IMR-90 (cell line): ENCODE measurements at regions not wholly inside any gene's neighbourhood (a gene's known extent, or its start where the extent isn't known, plus 50 kb on each side); places are given as distances from the start of the nearest gene placed in this dataset.

ENCODE experiments used
- ATAC-seq: fragments of 200-7000 bp; cut with Tn5 transposase; 2 replicates; pipeline ENCODE4 v1.9.1; 2020; ENCODE audit warnings: low read depth, mild to moderate bottlenecking, moderate library complexity
- BruUV-seq: library from RNA; stranded (reverse); fragments of 400-500 nt; replicated peaks from 2 replicates; lab custom pipeline; 2021; lab: Mats Ljungman, UMichigan
- CTCF ChIA-PET: fragments of 300-600 bp; formaldehyde crosslinking; extraction: SDS; loops from one replicate; lab custom pipeline; 2021; ENCODE audit warnings: antibody characterized with exemption; lab: Yijun Ruan, JAX
- POLR2A ChIA-PET: fragments of 300-600 bp; sonication (Branson Sonifier 250); formaldehyde crosslinking; loops from one replicate; lab custom pipeline; 2022; ENCODE audit warnings: antibody characterized with exemption; ENCODE audit not compliant: unreplicated experiment; lab: Charles Lee
- DNase-seq: peaks from one replicate; pipeline ENCODE4 v3.0.0; 2013
- H2AFZ ChIP-seq: replicated peaks from 2 replicates; pipeline ENCODE3; 2013; ENCODE audit warnings: low read length, mild to moderate bottlenecking; ENCODE audit not compliant: poor library complexity
- H2AK5ac ChIP-seq: 2 replicates; pipeline ENCODE4 v1.6.1; 2013; ENCODE audit warnings: low read depth, low read length, inconsistent platforms
- H2AK9ac ChIP-seq: replicated peaks from 2 replicates; pipeline ENCODE3; 2013; ENCODE audit warnings: mild to moderate bottlenecking, low read depth, low read length, moderate library complexity; ENCODE audit not compliant: poor library complexity
- H2BK120ac ChIP-seq: 2 replicates; pipeline ENCODE4 v1.6.1; 2013; ENCODE audit warnings: low read depth, low read length, inconsistent platforms
- H2BK15ac ChIP-seq: 3 replicates; pipeline ENCODE4 v1.6.1; 2013; ENCODE audit warnings: low read depth, low read length, inconsistent platforms
- H2BK20ac ChIP-seq: 2 replicates; pipeline ENCODE4 v1.6.1; 2013; ENCODE audit warnings: low read depth, mild to moderate bottlenecking, inconsistent platforms, low read length, moderate library complexity
- H2BK5ac ChIP-seq: 2 replicates; pipeline ENCODE4 v1.6.1; 2013; ENCODE audit warnings: mild to moderate bottlenecking, low read depth, low read length, inconsistent platforms; ENCODE audit not compliant: poor library complexity, severe bottlenecking
- H3K14ac ChIP-seq: replicated peaks from 2 replicates; pipeline ENCODE4 v1.6.1; 2013; ENCODE audit warnings: low read depth, low read length, inconsistent platforms
- H3K18ac ChIP-seq: 2 replicates; pipeline ENCODE4 v1.6.1; 2013; ENCODE audit warnings: low read depth, low read length, control low read depth
- H3K23ac ChIP-seq: 2 replicates; pipeline ENCODE4 v1.6.1; 2013; ENCODE audit warnings: low read depth, low read length, inconsistent platforms
- H3K27ac ChIP-seq: 2 replicates; pipeline ENCODE4 v1.5.1; 2013; ENCODE audit warnings: mild to moderate bottlenecking, control low read depth, low read length; ENCODE audit not compliant: insufficient read depth
- H3K27me3 ChIP-seq: 2 replicates; pipeline ENCODE4 v1.6.1; 2013; ENCODE audit warnings: low read length; ENCODE audit not compliant: control insufficient read depth, insufficient read depth
- H3K36me3 ChIP-seq: 2 replicates; pipeline ENCODE4 v1.6.1; 2013; ENCODE audit warnings: low read length, mixed read lengths; ENCODE audit not compliant: control insufficient read depth, insufficient read depth
- H3K4ac ChIP-seq: 2 replicates; pipeline ENCODE4 v1.6.1; 2013; ENCODE audit warnings: low read depth, low read length, inconsistent platforms
- H3K4me1 ChIP-seq: 2 replicates; pipeline ENCODE4 v1.6.1; 2013; ENCODE audit warnings: low read length, mixed read lengths; ENCODE audit not compliant: control insufficient read depth, insufficient read depth
- H3K4me2 ChIP-seq: 2 replicates; pipeline ENCODE4 v1.6.1; 2013; ENCODE audit warnings: low read depth, mild to moderate bottlenecking, control low read depth, low read length, moderate library complexity
- H3K4me3 ChIP-seq: 2 replicates; pipeline ENCODE4 v1.5.1; 2013; ENCODE audit warnings: low read depth, mild to moderate bottlenecking, control low read depth, low read length, moderate library complexity; ENCODE audit not compliant: insufficient read depth
- H3K56ac ChIP-seq: 2 replicates; pipeline ENCODE4 v1.6.1; 2013; ENCODE audit warnings: low read length, inconsistent platforms; ENCODE audit not compliant: insufficient read depth; ENCODE audit errors: extremely low read depth
- H3K79me1 ChIP-seq, 2 experiments: 2 replicates each; pipeline ENCODE4 v1.6.1; 2013; ENCODE audit warnings: low read length in 2 of 2, inconsistent platforms in 1 of 2, low read depth in 1 of 2
- H3K9ac ChIP-seq: 2 replicates; pipeline ENCODE4 v1.6.1; 2013; ENCODE audit warnings: low read depth, low read length, control low read depth
- H3K9me1 ChIP-seq: 2 replicates; pipeline ENCODE4 v1.6.1; 2013; ENCODE audit warnings: low read length, inconsistent platforms; ENCODE audit not compliant: insufficient read depth
- H3K9me3 ChIP-seq: 2 replicates; pipeline ENCODE4 v1.6.1; 2013; ENCODE audit warnings: low read length; ENCODE audit not compliant: control insufficient read depth, insufficient read depth
- H4K20me1 ChIP-seq: 2 replicates; pipeline ENCODE4 v1.6.1; 2013; ENCODE audit warnings: low read length, inconsistent platforms; ENCODE audit not compliant: insufficient read depth
- H4K5ac ChIP-seq: 2 replicates; pipeline ENCODE4 v1.6.1; 2013; ENCODE audit warnings: mild to moderate bottlenecking, low read depth, low read length, control low read depth
- H4K8ac ChIP-seq, 2 experiments: 2 replicates each; pipeline ENCODE4 v1.6.1; 2013; ENCODE audit warnings: low read depth in 2 of 2, low read length in 2 of 2, control low read depth in 1 of 2, inconsistent platforms in 1 of 2
- H4K91ac ChIP-seq: 2 replicates; pipeline ENCODE4 v1.6.1; 2013; ENCODE audit warnings: low read depth, low read length, inconsistent platforms; ENCODE audit not compliant: insufficient read depth
- BHLHE40 ChIP-seq: fragments of 150-350 bp; IDR thresholded peaks from 2 replicates; pipeline ENCODE4 v1.6.1; 2016; ENCODE audit warnings: mild to moderate bottlenecking, low read depth, low read length
- CEBPB ChIP-seq: IDR thresholded peaks from 2 replicates; pipeline ENCODE4 v1.6.1; 2012; ENCODE audit warnings: low read depth, low read length, improper control_type of control experiment
- CHD1 ChIP-seq: IDR thresholded peaks from 2 replicates; pipeline ENCODE4 v1.6.1; 2012; ENCODE audit warnings: low read depth, low read length, improper control_type of control experiment
- CTCF ChIP-seq: conservative IDR thresholded peaks from 2 replicates; pipeline ENCODE4 v1.5.1; 2012; ENCODE audit warnings: mild to moderate bottlenecking, low read depth, low read length, improper control_type of control experiment
- ELK1 ChIP-seq: fragments of 150-350 bp; IDR thresholded peaks from 2 replicates; pipeline ENCODE4 v1.6.1; 2016; ENCODE audit warnings: low read depth, mild to moderate bottlenecking, low read length, moderate library complexity, borderline replicate concordance
- FOS ChIP-seq: fragments of 150-350 bp; IDR thresholded peaks from 2 replicates; pipeline ENCODE4 v1.6.1; 2016; ENCODE audit warnings: low read depth, low read length
- MAFK ChIP-seq: IDR thresholded peaks from 2 replicates; pipeline ENCODE4 v1.6.1; 2012; ENCODE audit warnings: low read depth, low read length, improper control_type of control experiment
- MXI1 ChIP-seq: IDR thresholded peaks from 2 replicates; pipeline ENCODE4 v1.6.1; 2012; ENCODE audit warnings: low read depth, mild to moderate bottlenecking, low read length, moderate library complexity, borderline replicate concordance
- NFE2L2 ChIP-seq: fragments of 150-350 bp; IDR thresholded peaks from 2 replicates; pipeline ENCODE4 v1.6.1; 2016; ENCODE audit warnings: low read depth, mild to moderate bottlenecking, low read length
- POLR2A ChIP-seq: IDR thresholded peaks from 2 replicates; pipeline ENCODE4 v1.6.1; 2012; ENCODE audit warnings: mild to moderate bottlenecking, low read depth, low read length
- RAD21 ChIP-seq: IDR thresholded peaks from 2 replicates; pipeline ENCODE4 v1.6.1; 2012; ENCODE audit warnings: low read length, improper control_type of control experiment
- RCOR1 ChIP-seq: IDR thresholded peaks from 2 replicates; pipeline ENCODE4 v1.6.1; 2012; ENCODE audit warnings: mild to moderate bottlenecking, low read length, improper control_type of control experiment; ENCODE audit not compliant: insufficient replicate concordance
- RFX5 ChIP-seq: IDR thresholded peaks from 2 replicates; pipeline ENCODE4 v1.8.0; 2012; ENCODE audit warnings: low read depth, mild to moderate bottlenecking, low read length, moderate library complexity
- USF2 ChIP-seq: fragments of 150-350 bp; IDR thresholded peaks from 2 replicates; pipeline ENCODE4 v1.6.1; 2017; ENCODE audit warnings: mild to moderate bottlenecking, antibody characterized with exemption, low read length, low read depth
- WGBS, 2 experiments: methylation state at CpG; one replicate each; pipeline versions ENCODE4 v1.1.5 to v1.1.7; 2013; ENCODE audit warnings: missing lambda C conversion rate in 2 of 2; ENCODE audit not compliant: insufficient read length in 1 of 2; ENCODE audit errors: extremely low coverage in 2 of 2; 5-methylcytosine and 5-hydroxymethylcytosine counted together
- dilution Hi-C: fragments of 300-500 bp; cut with HindIII; formaldehyde crosslinking; loops from one replicate; pipeline ENCODE4 v1.14.3; 2018; ENCODE audit warnings: low sequenced_read_pairs; ENCODE audit not compliant: unreplicated experiment
- in situ Hi-C: fragments of 300-500 bp; cut with MboI; formaldehyde crosslinking; loops from 3 replicates; pipeline ENCODE4 v1.14.3; 2019; ENCODE audit warnings: low sequenced_read_pairs, inconsistent platforms, mixed read lengths
- intact Hi-C: fragments of 100-400 bp; cut with micrococcal nuclease; formaldehyde crosslinking; loops from 2 replicates; pipeline ENCODE4 v1.10.0; 2022

- H3K27ac ChIP-seq: no peak overlapping the region
- no peak overlapping the region for H3K9ac ChIP-seq
- H3K4ac ChIP-seq: no peak overlapping the region
- H2AK9ac ChIP-seq: no peak overlapping the region
- H2BK120ac ChIP-seq: no peak overlapping the region
- H3K4me1 ChIP-seq: no peaks in the 10 kb centered on the region
- BruUV-seq: no TSS peak
- in situ Hi-C loops (no loop called here), intact Hi-C loops (no loop called here), dilution Hi-C loops (no loop called here)
- no peak overlapping the region for H3K14ac ChIP-seq
- no peak overlapping the region for H3K18ac ChIP-seq
- no peaks in the 10 kb centered on the region for H3K36me3 ChIP-seq
- no peaks in the 10 kb centered on the region for H3K9me1 ChIP-seq
- ChIA-PET CTCF (no interaction called here), POLR2A (no interaction called here)
- H2BK20ac ChIP-seq: no peak overlapping the region
- no peak overlapping the region for H2BK15ac ChIP-seq
- no peak overlapping the region for H4K5ac ChIP-seq
- no peak overlapping the region for H3K4me3 ChIP-seq
- no peak overlapping the region for H2AFZ ChIP-seq
- TF ChIP-seq CTCF: no peak
- TF ChIP-seq CEBPB: no peak
- no peak for TF ChIP-seq RAD21
- TF ChIP-seq CHD1: no peak
- TF ChIP-seq RFX5: no peak
- no peak for TF ChIP-seq NFE2L2
- TF ChIP-seq MXI1: no peak
- TF ChIP-seq MAFK: no peak
- no peak for TF ChIP-seq POLR2A
- TF ChIP-seq RCOR1: no peak
- TF ChIP-seq FOS: no peak
- TF ChIP-seq BHLHE40: no peak
- TF ChIP-seq USF2: no peak
- no peak for TF ChIP-seq ELK1
- H3K9me3 ChIP-seq: peaks cover 2% of the 10 kb centered on the region
- DNase-seq (no peak), ATAC-seq (no peak)
- no peak overlapping the region for H3K56ac ChIP-seq
- H3K79me1 ChIP-seq: no peaks in the 10 kb centered on the region
- no peak overlapping the region for H3K23ac ChIP-seq
- no peak overlapping the region for H2AK5ac ChIP-seq
- no peak overlapping the region for H2BK5ac ChIP-seq
- H3K4me2 ChIP-seq: no peak overlapping the region
- H4K20me1 ChIP-seq: no peaks in the 10 kb centered on the region
- H4K91ac ChIP-seq: no peak overlapping the region
- no CpG with 5 or more reads among the region's 2 CpGs for WGBS, 2 experiments
- H3K27me3 ChIP-seq: no peaks in the 10 kb centered on the region
- H4K8ac ChIP-seq: no peak overlapping the region
Observed at GRCh38 chr5:99995407-99995806, 539.8 kb upstream of the FAM174A start.
